GM12878 (cell line): ENCODE measurements at regions not wholly inside any gene's neighbourhood (a gene's known extent, or its start where the extent isn't known, plus 50 kb on each side); places are given as distances from the start of the nearest gene placed in this dataset.

ENCODE experiments used
- CBFB ChIP-seq: IDR thresholded peaks from 2 replicates; pipeline ENCODE4 v1.6.1; 2016; ENCODE audit warnings: antibody characterized with exemption, low read depth
- ESRRA ChIP-seq: IDR thresholded peaks from 2 replicates; pipeline ENCODE4 v1.6.1; 2012; ENCODE audit warnings: mild to moderate bottlenecking, low read length, improper control_type of control experiment
- FOXK2 ChIP-seq: fragments of 450-650 bp; IDR thresholded peaks from 2 replicates; pipeline ENCODE4 v1.6.1; 2017; ENCODE audit warnings: mild to moderate bottlenecking, moderate library complexity
- IRF3 ChIP-seq: fragments of 450-650 bp; IDR thresholded peaks from 2 replicates; pipeline ENCODE4 v1.6.1; 2014; ENCODE audit warnings: mild to moderate bottlenecking
- PKNOX1 ChIP-seq: fragments of 450-650 bp; IDR thresholded peaks from 2 replicates; pipeline ENCODE4 v1.6.1; 2016; ENCODE audit warnings: mild to moderate bottlenecking
- RELA ChIP-seq: fragments of 450-650 bp; IDR thresholded peaks from 2 replicates; pipeline ENCODE4 v1.8.0; 2014; ENCODE audit warnings: borderline replicate concordance; ENCODE audit not compliant: partially characterized antibody
- SMAD1 ChIP-seq: fragments of 450-650 bp; IDR thresholded peaks from 2 replicates; pipeline ENCODE4 v1.6.1; 2018; ENCODE audit warnings: mild to moderate bottlenecking, low read depth; ENCODE audit not compliant: partially characterized antibody
- ZNF207 ChIP-seq: fragments of 450-650 bp; IDR thresholded peaks from 2 replicates; pipeline ENCODE4 v1.6.1; 2014; ENCODE audit warnings: antibody characterized with exemption, mild to moderate bottlenecking, borderline replicate concordance
- ZNF592 ChIP-seq: fragments of 450-650 bp; IDR thresholded peaks from 2 replicates; pipeline ENCODE4 v1.6.1; 2017; ENCODE audit warnings: mild to moderate bottlenecking, moderate library complexity

- no peak for TF ChIP-seq PKNOX1
- TF ChIP-seq CBFB, result no peak
- TF ChIP-seq IRF3, result no peak
- no peak for TF ChIP-seq ESRRA
- no peak for TF ChIP-seq RELA
- TF ChIP-seq ZNF207, result no peak
- TF ChIP-seq FOXK2, result no peak
- no peak for TF ChIP-seq SMAD1
- no peak for TF ChIP-seq ZNF592
- TF ChIP-seq, all 136 proteins: peak for 0
Observed at GRCh38 chr10:78367751-78368150, 334.1 kb downstream of the RPS24 start (continued).
